GM19463 (cell line): ENCODE measurements at regions not wholly inside any gene's neighbourhood (a gene's known extent, or its start where the extent isn't known, plus 50 kb on each side); places are given as distances from the start of the nearest gene placed in this dataset.
"Not testable (repeated sequence)": the region's sequence is repeated elsewhere in the genome, so short reads cannot be mapped to it uniquely, and the experiment has no call there.

Experiments used
- ATAC-seq: cut with Tn5 transposase; IDR thresholded peaks from one replicate; pipeline ENCODE4 v1.9.1; 2021; ENCODE audit warnings: mild to moderate bottlenecking, moderate library complexity; ENCODE audit not compliant: unreplicated experiment

- peak; percentile 51 for ATAC-seq
These were observed 84.8 kb upstream of the HNF1B start for GRCh38 chr17:37829592-37830123.

GRCh38 chr17:37828651-37829124 is 83.8 kb upstream of the HNF1B start:
- no peak for ATAC-seq

GRCh38 chr17:37827905-37828650 is 83.2 kb upstream of the HNF1B start:
- ATAC-seq, result no peak

- ATAC-seq, result no peak
These were observed 81.9 kb upstream of the HNF1B start for GRCh38 chr17:37826497-37827430.

- ATAC-seq, result no peak
These were observed 81.0 kb upstream of the HNF1B start for GRCh38 chr17:37825851-37826250.

- ATAC-seq, result no peak
These were observed 80.0 kb upstream of the HNF1B start for GRCh38 chr17:37824534-37825485.

GRCh38 chr17:37823996-37824395 is 79.1 kb upstream of the HNF1B start:
- ATAC-seq, result no peak

GRCh38 chr17:37820995-37821713 is 76.3 kb upstream of the HNF1B start:
- ATAC-seq, result no peak

GRCh38 chr17:37820313-37820994 is 75.6 kb upstream of the HNF1B start:
- ATAC-seq, result no peak

- no peak for ATAC-seq
These were observed 73.8 kb upstream of the HNF1B start for GRCh38 chr17:37818689-37819088.

GRCh38 chr17:37816950-37817349 is 72.1 kb upstream of the HNF1B start:
- no peak for ATAC-seq

- ATAC-seq, result no peak
These were observed 70.7 kb upstream of the HNF1B start for GRCh38 chr17:37815536-37815935.

GRCh38 chr17:37813751-37814150 is 68.9 kb upstream of the HNF1B start:
- ATAC-seq, result no peak

GRCh38 chr17:37808846-37809245 is 64.0 kb upstream of the HNF1B start:
- not testable (repeated sequence) for ATAC-seq

GRCh38 chr17:37802712-37803416 is 58.0 kb upstream of the HNF1B start:
- no peak for ATAC-seq

GRCh38 chr17:37802061-37802595 is 57.3 kb upstream of the HNF1B start:
- no peak for ATAC-seq

- ATAC-seq, result no peak
These were observed 56.3 kb upstream of the HNF1B start for GRCh38 chr17:37801171-37801570.

GRCh38 chr17:37797206-37797605 is 52.3 kb upstream of the HNF1B start:
- no peak for ATAC-seq
